ENCODE measurements at regions not wholly inside any gene's neighbourhood (a gene's known extent, or its start where the extent isn't known, plus 50 kb on each side); places are given as distances from the start of the nearest gene placed in this dataset.

- TF ChIP-seq RFXAP (CRISPR knock-in tag; IDR thresholded peaks at IDR 0.05; ENCODE audit: borderline replicate concordance): peak; percentile 53; the same call in 1 of the 2 replicates
- peak; percentile 53; the same call in 1 of the 2 replicates for TF ChIP-seq ZNF143 (CRISPR knock-in tag; IDR thresholded peaks at IDR 0.05)
- peak; percentile 13; the same call in 1 of the 2 replicates for TF ChIP-seq ELF1 (CRISPR knock-in tag; IDR thresholded peaks at IDR 0.05)
- no peak for TF ChIP-seq ARNT2 (CRISPR knock-in tag; IDR thresholded peaks at IDR 0.05; ENCODE audit: low read depth)
- TF ChIP-seq CEBPB (IDR thresholded peaks at IDR 0.05; ENCODE audit: borderline replicate concordance, low read depth, low read length): peak; percentile 50; the same call in 1 of the 2 replicates
- peak; percentile 80 for TF ChIP-seq SAP130 (CRISPR knock-in tag; IDR thresholded peaks at IDR 0.05; ENCODE audit: low read depth)
- TF ChIP-seq ZNF275 (CRISPR knock-in tag; IDR thresholded peaks at IDR 0.05; ENCODE audit: borderline replicate concordance): no peak
- no peak; the same call in 1 of the 2 replicates for TF ChIP-seq MIXL1 (CRISPR knock-in tag; IDR thresholded peaks at IDR 0.05)
- TF ChIP-seq CBFB (CRISPR knock-in tag; IDR thresholded peaks at IDR 0.05): no peak
- TF ChIP-seq RXRA (CRISPR knock-in tag; IDR thresholded peaks at IDR 0.05): peak; percentile 74
- TF ChIP-seq ZNF572 (CRISPR knock-in tag; IDR thresholded peaks at IDR 0.05): 0 out of 2 replicates have a peak, but pooled peaks have one; percentile 34
- peak; percentile 90; the same call in 1 of the 2 replicates for TF ChIP-seq ZNF280D (CRISPR knock-in tag; IDR thresholded peaks at IDR 0.05)
- TF ChIP-seq IRF9 (CRISPR knock-in tag; IDR thresholded peaks at IDR 0.05; ENCODE audit: borderline replicate concordance): no peak; the same call in 1 of the 2 replicates
- TF ChIP-seq ZC3H13 (CRISPR knock-in tag; IDR thresholded peaks at IDR 0.05): no peak
- TF ChIP-seq SMAD3 (CRISPR knock-in tag; IDR thresholded peaks at IDR 0.05): 0 out of 2 replicates have a peak, but pooled peaks have one; percentile 21
- TF ChIP-seq TCF7L2 (IDR thresholded peaks at IDR 0.05; ENCODE audit: low read depth, low read length): no peak
- peak; percentile 14; the same call in 1 of the 2 replicates for TF ChIP-seq KDM6A (CRISPR knock-in tag; IDR thresholded peaks at IDR 0.05; ENCODE audit: low read depth)
- TF ChIP-seq ZNF83 (CRISPR knock-in tag; IDR thresholded peaks at IDR 0.05; ENCODE audit: borderline replicate concordance): 0 out of 2 replicates have a peak, but pooled peaks have one; percentile 48
- TF ChIP-seq MYPOP (CRISPR knock-in tag; IDR thresholded peaks at IDR 0.05): no peak
- no peak for TF ChIP-seq MAFK (conservative IDR thresholded peaks at IDR 0.05 in 1 of 2, IDR thresholded peaks at IDR 0.05 in 1 of 2; ENCODE audit: low read length in 2 of 2)
- TF ChIP-seq SIN3B (IDR thresholded peaks at IDR 0.05; ENCODE audit: low read length): no peak
- TF ChIP-seq MTERF4 (CRISPR knock-in tag; IDR thresholded peaks at IDR 0.05): no peak
- peak; percentile 7; the same call in 1 of the 2 replicates for TF ChIP-seq ZNF768 (CRISPR knock-in tag; IDR thresholded peaks at IDR 0.05)
These were observed 65.5 kb upstream of the AFDN start (continued) for GRCh38 chr6:167760979-167761793.
